ENCODE measurements at regions not wholly inside any gene's neighbourhood (a gene's known extent, or its start where the extent isn't known, plus 50 kb on each side); places are given as distances from the start of the nearest gene placed in this dataset.

- TF ChIP-seq, protein P1, sequence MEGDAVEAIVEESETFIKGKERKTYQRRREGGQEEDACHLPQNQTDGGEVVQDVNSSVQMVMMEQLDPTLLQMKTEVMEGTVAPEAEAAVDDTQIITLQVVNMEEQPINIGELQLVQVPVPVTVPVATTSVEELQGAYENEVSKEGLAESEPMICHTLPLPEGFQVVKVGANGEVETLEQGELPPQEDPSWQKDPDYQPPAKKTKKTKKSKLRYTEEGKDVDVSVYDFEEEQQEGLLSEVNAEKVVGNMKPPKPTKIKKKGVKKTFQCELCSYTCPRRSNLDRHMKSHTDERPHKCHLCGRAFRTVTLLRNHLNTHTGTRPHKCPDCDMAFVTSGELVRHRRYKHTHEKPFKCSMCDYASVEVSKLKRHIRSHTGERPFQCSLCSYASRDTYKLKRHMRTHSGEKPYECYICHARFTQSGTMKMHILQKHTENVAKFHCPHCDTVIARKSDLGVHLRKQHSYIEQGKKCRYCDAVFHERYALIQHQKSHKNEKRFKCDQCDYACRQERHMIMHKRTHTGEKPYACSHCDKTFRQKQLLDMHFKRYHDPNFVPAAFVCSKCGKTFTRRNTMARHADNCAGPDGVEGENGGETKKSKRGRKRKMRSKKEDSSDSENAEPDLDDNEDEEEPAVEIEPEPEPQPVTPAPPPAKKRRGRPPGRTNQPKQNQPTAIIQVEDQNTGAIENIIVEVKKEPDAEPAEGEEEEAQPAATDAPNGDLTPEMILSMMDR (IDR thresholded peaks at IDR 0.05 in 8 of 11, conservative IDR thresholded peaks at IDR 0.05 in 3 of 11): no peak
- TF ChIP-seq POLR2A (IDR thresholded peaks at IDR 0.05): no peak
Measured at GRCh38 chr17:54373970-54374369, 526.7 kb upstream of the TOM1L1 start.
